Transverse colon (tissue), 4 donors: ENCODE measurements at regions not wholly inside any gene's neighbourhood (a gene's known extent, or its start where the extent isn't known, plus 50 kb on each side); places are given as distances from the start of the nearest gene placed in this dataset.

Experiments
- DNase-seq: peaks from one replicate; pipeline ENCODE4 v3.0.0-alpha.2; 2019
- H3K27ac ChIP-seq, 4 donors: fragments of 200-600 bp; sonication (generic); 2 replicates each; pipeline ENCODE4 v1.5.1; 2016 to 2018; ENCODE audit warnings: inconsistent platforms in 4 of 4
- H3K27me3 ChIP-seq: fragments of 200-600 bp; sonication (generic); 2 replicates; pipeline ENCODE4 v1.5.1; 2017; ENCODE audit warnings: inconsistent platforms
- H3K36me3 ChIP-seq, 4 donors: fragments of 200-600 bp; sonication (generic); 2 replicates each; pipeline ENCODE4 v1.5.1; 2017 to 2019; ENCODE audit warnings: inconsistent platforms in 4 of 4
- H3K4me1 ChIP-seq, 4 donors: fragments of 200-600 bp; sonication (generic); 2 replicates each; pipeline ENCODE4 v1.5.1; 2017 to 2020; ENCODE audit warnings: inconsistent platforms in 4 of 4
- H3K4me3 ChIP-seq, 4 donors: fragments of 200-600 bp; sonication (generic); 1 replicate in 1 of 4; 2 replicates in 3 of 4; pipeline versions ENCODE4 v1.5.1 to v1.6.1; 2017 to 2019; ENCODE audit warnings: inconsistent platforms in 4 of 4
- H3K9me3 ChIP-seq, 2 donors: fragments of 200-600 bp; sonication (generic); 2 replicates each; pipeline ENCODE4 v1.5.1; 2017 to 2019; ENCODE audit warnings: inconsistent platforms in 2 of 2
- CTCF ChIP-seq, 5 experiments: fragments of 200-600 bp in 3 of 5; fragments of 450-650 bp in 2 of 5; sonication (generic) in 3 of 5; IDR thresholded peaks; 1 replicate in 2 of 5; 2 replicates in 3 of 5; pipeline ENCODE4 v1.5.1; 2016 to 2017; ENCODE audit warnings: antibody characterized with exemption in 5 of 5, inconsistent platforms in 3 of 5, mild to moderate bottlenecking in 2 of 5, moderate library complexity in 1 of 5
- EP300 ChIP-seq: sonication (generic); formaldehyde crosslinking; IDR thresholded peaks from one replicate; pipeline ENCODE4 v1.6.1; 2017; ENCODE audit warnings: antibody characterized with exemption, low read depth
- POLR2A ChIP-seq: fragments of 450-650 bp; IDR thresholded peaks from one replicate; pipeline ENCODE4 v1.6.1; 2016; ENCODE audit warnings: antibody characterized with exemption, mild to moderate bottlenecking, moderate library complexity
- POLR2AphosphoS5 ChIP-seq, 3 donors: sonication (generic); formaldehyde crosslinking; IDR thresholded peaks; one replicate each; pipeline ENCODE4 v1.6.1; 2016; ENCODE audit warnings: antibody characterized with exemption in 3 of 3
- WGBS, 2 donors: methylation state at CpG; one replicate each; pipeline ENCODE4 v1.1.5; 2018; ENCODE audit warnings: low coverage in 1 of 2; 5-methylcytosine and 5-hydroxymethylcytosine counted together
- in situ Hi-C, 4 donors: fragments of 200-750 bp; cut with MboI; loops; one replicate each; pipeline versions ENCODE4 v1.15.0 to v1.15.1; 2017; ENCODE audit warnings: low sequenced_read_pairs in 3 of 4, low pct_ligation_motif_present in 1 of 4, low pct_unique_long_range_greater_than_20kb in 1 of 4
- intact Hi-C: fragments of 100-400 bp; cut with DNase I; formaldehyde crosslinking; loops from one replicate; pipeline ENCODE4 v1.15.1; 2023; ENCODE audit warnings: low total_unique reads

- in situ Hi-C loops (no loop called here), intact Hi-C loops (no loop called here)
- TF ChIP-seq EP300 (no peak), POLR2A (no peak), POLR2AphosphoS5 (IDR thresholded peaks at IDR 0.05) (no peak), CTCF (IDR thresholded peaks at IDR 0.05) (no peak)
- Histone ChIP-seq H3K9me3 (no peaks in the 10 kb centered on the region), H3K27ac (no peak overlapping the region), H3K4me3 (no peak overlapping the region), H3K27me3 (no peaks in the 10 kb centered on the region), H3K4me1 (no peaks in the 10 kb centered on the region), H3K36me3 (no peaks in the 10 kb centered on the region)
- 40 to 72% methylated on average over 1 to 9 of the region's 9 CpGs for WGBS, 2 donors
- DNase-seq = no peak
Observed at GRCh38 chr6:168385858-168386735, 54.9 kb upstream of the SMOC2 start.

- H3K4me1 ChIP-seq = no peaks in the 10 kb centered on the region
- in situ Hi-C loops = no loop called here
- no peaks in the 10 kb centered on the region for H3K9me3 ChIP-seq
- WGBS, 2 donors = 60 to 90% methylated on average over 1 to 9 of the region's 9 CpGs
- TF ChIP-seq POLR2AphosphoS5 (IDR thresholded peaks at IDR 0.05) (no peak), POLR2A (no peak)
- intact Hi-C loops = no loop called here
- H3K27ac ChIP-seq = no peak overlapping the region
- no peak for DNase-seq
- H3K27me3 ChIP-seq = no peaks in the 10 kb centered on the region
- H3K4me3 ChIP-seq = no peak overlapping the region
- no peaks in the 10 kb centered on the region for H3K36me3 ChIP-seq
Observed at GRCh38 chr6:168386973-168387372, 54.0 kb upstream of the SMOC2 start.

- DNase-seq = no peak
- no peaks in the 10 kb centered on the region for H3K9me3 ChIP-seq
- H3K27me3 ChIP-seq = no peaks in the 10 kb centered on the region
- no peaks in the 10 kb centered on the region for H3K4me1 ChIP-seq
- H3K4me3 ChIP-seq = no peak overlapping the region
- in situ Hi-C loops = no loop called here
- H3K27ac ChIP-seq = no peak overlapping the region
- no peaks in the 10 kb centered on the region for H3K36me3 ChIP-seq
- TF ChIP-seq EP300 (no peak), POLR2AphosphoS5 (IDR thresholded peaks at IDR 0.05) (no peak), POLR2A (no peak), CTCF (IDR thresholded peaks at IDR 0.05) (no peak)
- intact Hi-C loops = no loop called here
- WGBS, 2 donors = 81% methylated on average over 10 of the region's 10 CpGs; no CpG with 5 or more reads in 1 of the 2 donors
Observed at GRCh38 chr6:168387426-168387825, 53.6 kb upstream of the SMOC2 start.

GRCh38 chr6:168387911-168388310, 53.1 kb upstream of the SMOC2 start:
- in situ Hi-C loops = no loop called here

GRCh38 chr6:168388641-168389633, 52.0 kb upstream of the SMOC2 start:
- no peak overlapping the region for H3K4me3 ChIP-seq
- TF ChIP-seq EP300 (no peak), CTCF (IDR thresholded peaks at IDR 0.05) (peak in 1 of 5 experiments; percentile 10)
- no peaks in the 10 kb centered on the region for H3K27me3 ChIP-seq
- no peak overlapping the region for H3K27ac ChIP-seq
- intact Hi-C loops (no loop called here), in situ Hi-C loops (no loop called here)
- WGBS, 2 donors = 71 to 100% methylated on average over 1 to 32 of the region's 32 CpGs
- no peaks in the 10 kb centered on the region for H3K36me3 ChIP-seq
- no peaks in the 10 kb centered on the region for H3K4me1 ChIP-seq
- DNase-seq = no peak
- H3K9me3 ChIP-seq = no peaks in the 10 kb centered on the region

More at GRCh38 chr6:168387911-168388310, 53.1 kb upstream of the SMOC2 start:
- Histone ChIP-seq H3K27ac (no peak overlapping the region), H3K4me3 (no peak overlapping the region), H3K4me1 (no peaks in the 10 kb centered on the region), H3K36me3 (no peaks in the 10 kb centered on the region), H3K9me3 (no peaks in the 10 kb centered on the region), H3K27me3 (no peaks in the 10 kb centered on the region)
- intact Hi-C loops = no loop called here
- DNase-seq = no peak
- TF ChIP-seq POLR2AphosphoS5 (IDR thresholded peaks at IDR 0.05) = no peak
- WGBS, 2 donors = 77 to 91% methylated on average over 2 to 18 of the region's 18 CpGs
